Left lobe of liver (tissue), 2 donors: ENCODE measurements at regions not wholly inside any gene's neighbourhood (a gene's known extent, or its start where the extent isn't known, plus 50 kb on each side); places are given as distances from the start of the nearest gene placed in this dataset.
"Not testable (repeated sequence)": the region's sequence is repeated elsewhere in the genome, so short reads cannot be mapped to it uniquely, and the experiment has no call there.

Experiments used
- ATAC-seq: fragments of 200-7000 bp; cut with Tn5 transposase; one replicate; pipeline ENCODE4 v1.9.1; 2020; ENCODE audit warnings: mild to moderate bottlenecking, moderate library complexity
- DNase-seq: peaks from one replicate; pipeline ENCODE4 v3.0.0-alpha.2; 2020; ENCODE audit warnings: low spot score
- donor health status: DM: no; HTN: no; CAD: no; lungs with moderate emphysema.
- donor health status: DM: no; HTN: yes; CAD: no.

DNA sequence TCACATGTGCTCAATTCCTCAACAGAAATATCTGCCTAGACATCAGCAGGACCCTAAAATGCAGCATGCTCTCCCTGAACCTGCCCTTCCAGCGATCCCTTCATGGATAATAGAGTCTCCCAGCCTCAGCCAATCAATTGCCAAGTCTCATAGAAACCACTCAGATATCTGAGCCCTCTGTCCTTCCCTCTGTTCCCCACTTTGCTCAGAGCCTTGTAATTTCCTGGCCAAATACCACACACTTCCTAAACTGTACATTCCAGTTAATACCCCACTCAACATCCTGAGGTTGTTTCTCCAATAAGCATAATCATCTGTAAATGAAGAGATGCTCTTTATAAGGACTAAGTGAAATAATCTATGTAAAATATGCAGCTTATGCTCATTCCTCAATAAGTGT lies 59.3 kb upstream of the PTGFRN start:
- DNase-seq (no peak), ATAC-seq (no peak)

DNA sequence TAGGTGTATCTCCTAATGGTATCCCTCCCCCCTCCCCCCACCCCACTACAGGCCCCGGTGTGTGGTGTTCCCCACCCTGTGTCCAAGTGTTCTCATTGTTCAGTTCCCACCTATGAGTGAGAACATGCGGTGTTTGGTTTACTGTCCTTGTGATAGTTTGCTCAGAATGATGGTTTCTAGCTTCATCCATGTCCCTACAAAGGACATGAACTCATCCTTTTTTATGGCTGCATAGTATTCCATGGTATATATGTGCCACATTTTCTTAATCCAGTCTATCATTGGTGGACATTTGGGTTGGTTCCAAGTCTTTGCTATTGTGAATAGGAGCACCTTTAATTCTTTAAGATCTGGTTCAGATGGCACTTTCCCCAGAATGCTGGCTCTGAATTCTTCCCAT lies 58.5 kb upstream of the PTGFRN start:
- not testable (repeated sequence) for ATAC-seq

DNA sequence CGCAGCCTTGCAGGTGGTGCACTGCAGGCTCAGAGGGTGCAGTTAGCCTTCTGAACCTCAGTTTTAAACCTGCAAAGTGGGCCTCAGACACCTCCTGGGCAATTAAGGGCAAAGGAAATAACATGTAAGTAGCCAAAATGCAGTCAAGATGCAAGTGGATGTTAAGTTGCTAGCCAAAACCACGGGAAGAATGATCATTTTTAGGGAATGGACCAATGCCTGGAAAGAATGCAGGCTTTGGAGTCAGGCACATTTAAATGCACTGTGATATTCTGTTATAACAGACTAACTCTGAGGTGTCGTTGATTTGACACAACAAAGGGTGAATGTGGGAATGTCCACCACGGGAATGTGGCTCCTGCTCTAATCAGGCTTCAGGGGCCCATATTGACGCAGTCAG lies 57.9 kb upstream of the PTGFRN start:
- no peak for ATAC-seq
- no peak for DNase-seq

More for the DNA sequence above, 58.5 kb upstream of the PTGFRN start:
- not testable (repeated sequence) for DNase-seq

DNA sequence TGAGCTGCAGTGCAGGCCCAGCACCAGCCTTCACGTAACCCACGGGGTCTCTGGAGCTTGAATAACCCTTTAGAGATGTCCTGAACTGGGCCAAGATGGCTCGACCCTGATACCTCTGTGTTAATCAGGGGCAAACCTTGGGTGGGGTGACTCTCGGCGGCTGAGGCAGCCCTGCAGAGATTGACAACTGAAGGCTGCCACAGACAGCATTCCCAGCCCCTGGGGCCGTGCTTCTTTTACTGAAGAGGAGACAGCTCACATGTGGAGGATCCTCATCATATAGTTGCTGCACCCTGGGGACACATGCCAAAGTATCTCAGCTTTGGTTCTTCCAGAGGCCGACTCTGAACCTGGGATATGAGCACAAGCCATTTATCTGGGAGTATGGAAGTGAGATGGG lies 57.3 kb upstream of the PTGFRN start:
- ATAC-seq (no peak), DNase-seq (no peak)

DNA sequence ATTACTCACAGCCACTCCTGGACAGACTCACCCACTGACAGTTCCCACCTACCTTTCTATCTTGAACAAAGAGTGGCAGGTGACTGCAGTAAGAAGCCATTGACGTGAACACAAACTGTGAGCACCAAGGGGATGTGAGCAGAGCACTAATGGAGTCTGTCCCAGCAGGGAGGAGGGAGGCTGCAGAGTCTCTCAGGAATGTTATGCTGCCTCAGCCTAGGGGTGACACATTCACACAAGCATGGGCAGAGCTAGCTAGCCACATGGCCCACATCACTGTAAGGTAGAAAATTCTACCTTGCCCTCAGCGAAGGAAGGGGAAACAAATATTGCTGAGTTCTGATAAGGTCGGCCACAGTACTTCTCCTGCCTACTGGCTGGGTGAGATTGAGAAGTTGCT lies 56.8 kb upstream of the PTGFRN start:
- no peak for DNase-seq
- ATAC-seq = no peak

DNA sequence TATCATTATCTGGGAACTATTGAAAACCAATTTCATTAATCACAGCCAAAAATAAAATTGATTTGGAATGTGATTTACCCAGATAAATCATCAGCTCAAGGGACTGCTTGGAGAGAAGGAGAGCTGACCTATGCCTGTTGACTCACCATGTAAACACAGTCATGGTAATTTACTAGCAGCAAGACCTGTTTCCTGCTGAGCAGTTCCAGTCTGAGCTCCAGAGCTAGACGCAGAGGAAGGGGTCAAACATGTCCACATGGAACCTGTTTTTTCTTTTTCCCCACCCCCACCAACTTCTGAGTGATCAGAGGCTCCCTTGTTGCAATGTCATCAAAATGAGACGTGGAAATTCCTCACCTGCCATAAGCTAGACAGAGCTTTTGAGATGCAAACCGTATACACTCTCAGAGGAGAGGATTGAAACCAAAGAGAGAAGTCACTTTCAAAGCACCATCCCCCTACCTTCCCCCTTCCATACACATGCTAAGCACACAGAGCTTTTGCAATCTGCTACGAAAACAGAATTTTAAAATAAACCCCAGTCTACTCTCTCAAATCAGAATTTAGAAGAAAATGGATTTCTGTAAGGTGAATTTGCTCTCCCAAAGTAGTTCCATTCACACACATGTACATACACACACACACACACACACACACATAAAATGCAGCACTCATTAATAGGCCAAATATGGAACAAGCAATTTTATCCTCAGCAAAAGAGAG lies 55.9 kb upstream of the PTGFRN start:
- DNase-seq (no peak), ATAC-seq (peak; percentile 85)

DNA sequence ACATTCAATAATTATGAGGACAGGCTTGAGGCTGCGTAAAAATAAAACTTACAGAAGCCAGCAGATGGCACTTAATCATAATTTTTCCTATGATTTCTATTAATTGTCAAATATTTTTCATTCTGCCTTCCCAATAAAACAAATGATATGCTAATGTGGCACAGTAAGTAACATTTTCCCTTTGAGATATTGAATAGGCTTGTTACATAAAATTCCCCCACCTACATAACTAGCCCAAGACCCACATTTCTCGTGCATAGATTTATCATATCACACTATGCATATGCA lies 55.4 kb upstream of the PTGFRN start:
- DNase-seq (no peak), ATAC-seq (peak; percentile 29)

DNA sequence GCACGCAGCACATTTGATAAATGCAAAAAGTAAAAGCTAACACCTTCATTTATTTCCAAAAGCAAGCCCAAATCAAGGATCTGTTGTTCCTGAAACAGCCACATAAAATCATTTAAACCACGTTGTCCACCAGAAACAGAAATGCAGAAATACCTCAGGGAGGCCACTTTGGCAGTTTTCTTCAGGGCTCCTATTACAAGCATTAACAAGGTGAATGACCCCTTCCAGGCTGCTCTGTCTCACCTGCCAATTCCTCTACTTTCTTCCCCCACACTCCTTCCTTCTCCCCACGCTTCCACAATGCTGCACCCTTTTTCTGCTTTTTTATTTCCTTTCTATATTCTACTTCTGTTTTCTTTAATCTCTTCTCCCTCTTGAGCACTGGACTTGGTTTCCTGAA lies 55.0 kb upstream of the PTGFRN start:
- no peak for DNase-seq
- ATAC-seq = no peak

DNA sequence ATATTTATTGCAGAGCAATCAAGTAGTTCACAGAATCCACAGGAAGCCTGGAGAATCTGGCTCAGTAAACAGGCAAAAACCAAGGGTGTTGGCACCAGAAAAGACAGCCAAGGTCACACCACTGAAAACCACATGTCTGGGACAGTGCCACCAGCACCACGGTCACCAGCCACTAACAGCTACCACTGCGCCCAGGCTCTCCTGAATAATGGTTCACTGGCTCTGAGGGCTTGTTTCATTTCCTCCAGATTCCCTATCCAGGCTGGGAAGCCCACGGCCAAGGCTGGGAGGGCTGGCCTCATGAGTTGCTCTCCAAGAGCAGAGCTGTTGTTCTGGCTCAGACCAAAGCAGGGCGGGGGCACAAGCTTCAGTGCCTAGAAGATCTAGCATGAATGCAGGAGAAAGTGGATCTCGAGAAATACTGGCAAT lies 54.5 kb upstream of the PTGFRN start:
- DNase-seq (no peak), ATAC-seq (peak; percentile 55)

DNA sequence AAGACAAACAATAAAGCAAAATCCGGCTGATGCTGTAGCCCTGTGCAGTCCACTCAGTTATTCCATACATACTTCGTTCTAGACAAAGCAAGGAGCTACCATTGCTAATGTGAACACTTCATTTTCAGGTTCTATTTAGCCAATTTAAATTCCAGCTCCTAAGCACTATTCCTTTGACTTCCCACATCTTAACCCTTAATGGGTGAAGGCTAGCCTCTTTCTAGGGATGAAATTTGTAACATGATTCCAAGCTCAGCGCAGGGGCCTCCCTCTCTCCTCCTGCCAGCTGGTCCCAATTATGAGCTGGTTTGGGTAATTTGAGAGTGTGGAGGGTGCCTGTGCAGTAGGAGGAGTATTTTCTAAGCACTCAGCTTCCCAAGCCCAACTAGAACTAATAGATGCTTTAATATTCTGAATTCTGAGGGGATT lies 53.9 kb upstream of the PTGFRN start:
- ATAC-seq (no peak), DNase-seq (no peak)

DNA sequence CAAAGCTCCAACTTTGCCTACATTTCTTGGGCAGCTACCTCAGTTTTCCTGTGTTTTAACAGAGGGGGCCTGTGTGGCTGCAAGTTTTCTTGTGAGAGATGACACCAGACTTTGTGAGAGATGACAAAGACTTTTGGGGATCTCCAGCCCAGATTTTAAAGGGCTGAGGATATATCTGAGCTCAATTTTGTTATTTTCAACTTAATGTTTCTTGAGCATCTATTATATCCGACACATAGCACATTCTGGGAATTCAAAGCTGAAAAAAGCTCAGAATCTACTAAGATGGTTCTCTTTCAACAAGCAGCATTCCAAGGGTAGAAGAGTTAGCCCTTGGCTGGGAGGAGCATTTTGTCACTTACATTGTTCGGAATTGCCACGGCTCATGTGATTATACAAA lies 53.4 kb upstream of the PTGFRN start:
- no peak for ATAC-seq

DNA sequence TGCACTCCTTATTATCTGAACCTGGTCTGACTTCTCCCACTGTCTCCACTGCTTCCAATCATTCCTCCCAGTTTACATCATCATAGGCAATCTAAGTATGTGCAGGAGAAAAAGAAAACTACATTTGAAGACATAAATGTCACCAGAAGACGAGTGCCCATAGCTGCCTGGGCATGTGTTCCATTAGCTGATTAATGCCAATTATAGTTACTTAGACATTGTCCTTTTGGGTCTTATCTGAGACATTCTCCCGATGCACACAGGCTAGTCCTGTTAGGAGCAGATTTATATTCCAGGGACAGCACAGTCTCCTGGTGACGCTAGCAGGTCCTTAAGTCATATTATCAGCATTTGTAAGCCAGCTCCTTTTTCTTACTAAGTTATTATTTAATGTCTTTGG lies 52.6 kb upstream of the PTGFRN start:
- ATAC-seq (no peak), DNase-seq (no peak)

More for the DNA sequence above, 53.4 kb upstream of the PTGFRN start:
- no peak for DNase-seq
